Retinal pigment epithelial cell (primary cell): ENCODE measurements at regions not wholly inside any gene's neighbourhood (a gene's known extent, or its start where the extent isn't known, plus 50 kb on each side); places are given as distances from the start of the nearest gene placed in this dataset.
"Not testable (repeated sequence)": the region's sequence is repeated elsewhere in the genome, so short reads cannot be mapped to it uniquely, and the experiment has no call there.

ENCODE experiments used
- DNase-seq: peaks from one replicate; pipeline ENCODE4 v3.0.0-alpha.2; 2010; ENCODE audit warnings: low read depth
- H3K4me3 ChIP-seq: 2 replicates; pipeline ENCODE4 v1.5.1; 2011; ENCODE audit warnings: mild to moderate bottlenecking, low read length, control low read depth, moderate library complexity
- CTCF ChIP-seq: conservative IDR thresholded peaks from 2 replicates; pipeline ENCODE4 v1.5.1; 2011; ENCODE audit warnings: low read depth, low read length, control low read depth, inconsistent platforms

- no peak for TF ChIP-seq CTCF
- no peak overlapping the region for H3K4me3 ChIP-seq
- no peak for DNase-seq
Measured at GRCh38 chr11:82195283-82195682, 538.4 kb downstream of the FAM181B start.

DNA sequence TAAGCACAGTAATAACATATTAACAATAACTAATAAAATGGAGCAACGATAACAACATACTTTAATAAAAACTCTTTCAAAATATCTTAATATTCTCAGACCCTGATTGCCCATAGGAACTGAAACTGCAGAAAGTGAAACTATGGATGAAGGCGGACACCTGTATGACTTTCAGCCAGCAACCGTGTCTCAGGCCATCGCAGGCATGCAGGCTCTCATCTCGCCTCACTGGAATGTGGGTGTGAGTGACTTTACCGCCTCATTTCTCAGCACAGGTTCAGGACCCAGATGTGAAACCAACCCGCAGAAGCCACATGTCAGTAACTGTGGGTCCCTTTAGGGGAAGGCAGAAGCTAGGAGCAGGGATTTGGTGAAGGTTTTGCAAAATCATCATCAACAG is 539.1 kb downstream of the FAM181B start:
- DNase-seq: no peak
- no peak overlapping the region for H3K4me3 ChIP-seq
- no peak for TF ChIP-seq CTCF

GRCh38 chr11:82191695-82192094 is 542.0 kb downstream of the FAM181B start:
- DNase-seq: no peak
- no peak for TF ChIP-seq CTCF
- H3K4me3 ChIP-seq: no peak overlapping the region

- no peak for DNase-seq
- TF ChIP-seq CTCF: no peak
- H3K4me3 ChIP-seq: no peak overlapping the region
Measured at GRCh38 chr11:82185925-82186324, 547.7 kb downstream of the FAM181B start.

DNA sequence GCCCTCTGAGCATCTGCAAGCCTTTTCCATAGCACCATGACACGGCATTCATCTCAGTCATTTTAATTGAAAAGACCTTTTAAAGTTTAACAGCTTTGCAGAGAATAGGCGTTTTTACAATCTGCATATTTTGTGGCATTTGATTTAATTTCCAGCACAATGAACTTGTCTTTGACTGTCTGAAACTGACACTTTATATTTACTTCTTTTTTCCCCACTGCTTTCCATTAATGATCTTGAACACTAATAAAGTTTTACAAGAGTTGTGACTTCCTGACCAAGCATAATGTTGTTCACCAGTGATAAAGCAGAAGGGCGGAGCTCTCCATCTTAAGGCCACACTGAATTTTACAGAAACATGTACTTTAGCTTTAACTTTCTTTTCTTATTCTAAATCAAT is 548.7 kb downstream of the FAM181B start:
- no peak overlapping the region for H3K4me3 ChIP-seq
- TF ChIP-seq CTCF: no peak
- no peak for DNase-seq

GRCh38 chr11:82183346-82183745 is 550.3 kb downstream of the FAM181B start:
- H3K4me3 ChIP-seq: no peak overlapping the region
- no peak for TF ChIP-seq CTCF
- DNase-seq: no peak

DNA sequence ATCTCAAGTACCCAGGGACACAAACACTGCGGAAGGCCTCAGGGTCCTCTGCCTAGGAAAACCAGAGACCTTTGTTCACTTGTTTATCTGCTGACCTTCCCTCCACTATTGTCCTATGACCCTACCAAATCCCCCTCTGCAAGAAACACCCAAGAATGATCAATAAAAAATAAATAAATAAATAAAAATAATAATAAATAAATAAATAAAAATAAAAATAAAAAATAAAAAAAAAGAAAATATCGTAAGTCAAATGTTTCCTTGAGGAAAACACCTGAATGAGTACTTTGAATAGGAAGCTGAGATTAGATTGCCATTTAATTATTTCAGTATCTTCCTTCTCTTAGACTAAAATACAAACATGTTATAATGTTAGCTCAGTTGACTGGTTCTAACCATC is 551.0 kb downstream of the FAM181B start:
- not testable (repeated sequence) for H3K4me3 ChIP-seq, DNase-seq

GRCh38 chr11:82181796-82182195 is 551.9 kb downstream of the FAM181B start:
- not testable (repeated sequence) for DNase-seq

More at GRCh38 chr11:82181796-82182195, 551.9 kb downstream of the FAM181B start:
- not testable (repeated sequence) for H3K4me3 ChIP-seq
